ENCODE measurements at regions not wholly inside any gene's neighbourhood (a gene's known extent, or its start where the extent isn't known, plus 50 kb on each side); places are given as distances from the start of the nearest gene placed in this dataset.
"Not testable (repeated sequence)": the region's sequence is repeated elsewhere in the genome, so short reads cannot be mapped to it uniquely, and the experiment has no call there.

DNA sequence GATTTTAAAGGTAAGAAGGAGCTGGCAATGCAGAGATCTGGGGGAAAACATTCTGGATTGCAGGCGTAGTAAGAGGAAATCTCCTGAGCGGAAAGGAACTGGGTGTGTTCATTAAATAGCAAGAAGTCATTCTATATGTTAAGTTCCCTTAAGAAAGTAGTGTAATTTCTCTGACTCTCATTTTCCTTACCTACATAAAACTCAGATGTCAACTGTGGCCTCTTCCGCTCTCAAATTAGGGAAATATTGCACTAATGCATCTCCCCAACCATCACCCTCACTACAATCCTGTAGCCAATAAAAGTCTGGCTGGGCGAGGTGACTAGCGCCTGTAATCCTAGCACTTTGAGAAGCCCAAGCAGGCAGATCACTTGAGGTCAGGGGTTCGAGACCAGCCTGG lies 89.0 kb upstream of the CDC42EP3 start:
- H3K4me3 ChIP-seq (ENCODE audit: low read depth in 1 of 2, low read length in 2 of 2) = no peak overlapping the region
- ATAC-seq (ENCODE audit: insufficient read depth, low read depth) = no peak
- no peaks in the 10 kb centered on the region for H3K9me3 ChIP-seq (ENCODE audit: insufficient read depth, low read length, severe bottlenecking)
- no peak for DNase-seq
- H2AFZ ChIP-seq (ENCODE audit: low read depth, low read length) = no peak overlapping the region
- H3K27ac ChIP-seq (ENCODE audit: low read length) = no peak overlapping the region
- H3K36me3 ChIP-seq (ENCODE audit: insufficient read depth, low read length) = no peaks in the 10 kb centered on the region
- H3K4me1 ChIP-seq (ENCODE audit: insufficient read depth, low read length) = no peaks in the 10 kb centered on the region
- H3K79me2 ChIP-seq (ENCODE audit: insufficient read depth, low read length) = no peaks in the 10 kb centered on the region
- no peaks in the 10 kb centered on the region for H4K20me1 ChIP-seq (ENCODE audit: insufficient read depth, low read length)
- TF ChIP-seq EZH2 (IDR thresholded peaks at IDR 0.05; ENCODE audit: borderline replicate concordance, low read depth, low read length, severe bottlenecking) = no peak
- TF ChIP-seq, protein P1, sequence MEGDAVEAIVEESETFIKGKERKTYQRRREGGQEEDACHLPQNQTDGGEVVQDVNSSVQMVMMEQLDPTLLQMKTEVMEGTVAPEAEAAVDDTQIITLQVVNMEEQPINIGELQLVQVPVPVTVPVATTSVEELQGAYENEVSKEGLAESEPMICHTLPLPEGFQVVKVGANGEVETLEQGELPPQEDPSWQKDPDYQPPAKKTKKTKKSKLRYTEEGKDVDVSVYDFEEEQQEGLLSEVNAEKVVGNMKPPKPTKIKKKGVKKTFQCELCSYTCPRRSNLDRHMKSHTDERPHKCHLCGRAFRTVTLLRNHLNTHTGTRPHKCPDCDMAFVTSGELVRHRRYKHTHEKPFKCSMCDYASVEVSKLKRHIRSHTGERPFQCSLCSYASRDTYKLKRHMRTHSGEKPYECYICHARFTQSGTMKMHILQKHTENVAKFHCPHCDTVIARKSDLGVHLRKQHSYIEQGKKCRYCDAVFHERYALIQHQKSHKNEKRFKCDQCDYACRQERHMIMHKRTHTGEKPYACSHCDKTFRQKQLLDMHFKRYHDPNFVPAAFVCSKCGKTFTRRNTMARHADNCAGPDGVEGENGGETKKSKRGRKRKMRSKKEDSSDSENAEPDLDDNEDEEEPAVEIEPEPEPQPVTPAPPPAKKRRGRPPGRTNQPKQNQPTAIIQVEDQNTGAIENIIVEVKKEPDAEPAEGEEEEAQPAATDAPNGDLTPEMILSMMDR (IDR thresholded peaks at IDR 0.05; ENCODE audit: borderline replicate concordance, extremely low read depth, low read length, poor library complexity, severe bottlenecking) = no peak
- H3K27me3 ChIP-seq (ENCODE audit: insufficient read depth, low read length, poor library complexity) = no peaks in the 10 kb centered on the region
- no peak overlapping the region for H3K4me2 ChIP-seq (ENCODE audit: insufficient read depth, low read length)
- H3K9ac ChIP-seq (ENCODE audit: low read depth, low read length) = no peak overlapping the region

DNA sequence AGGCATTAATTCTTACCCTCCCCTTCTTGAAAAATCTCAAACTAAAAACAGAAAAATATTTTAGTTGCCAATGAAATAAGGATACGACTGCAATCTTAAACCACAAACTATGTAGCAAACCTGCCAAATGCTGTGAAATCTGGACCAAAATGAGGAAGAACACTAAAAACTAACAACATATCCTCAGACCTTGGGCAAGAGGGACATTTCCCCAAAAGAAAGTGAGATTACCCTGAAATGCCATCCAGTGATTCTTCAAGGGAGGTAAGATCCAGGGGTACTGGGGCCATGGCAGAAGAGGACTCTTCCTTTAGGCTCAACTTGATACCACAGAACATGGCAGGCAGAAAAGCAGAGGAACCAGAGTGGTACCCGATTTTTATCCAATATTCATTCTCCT lies 90.8 kb upstream of the CDC42EP3 start:
- DNase-seq; H3K36me3 ChIP-seq (ENCODE audit: insufficient read depth, low read length); H3K9me3 ChIP-seq (ENCODE audit: insufficient read depth, low read length, severe bottlenecking); H3K9ac ChIP-seq (ENCODE audit: low read depth, low read length); ATAC-seq (ENCODE audit: insufficient read depth, low read depth); H3K4me3 ChIP-seq (ENCODE audit: low read depth in 1 of 2, low read length in 2 of 2); H3K79me2 ChIP-seq (ENCODE audit: insufficient read depth, low read length); H2AFZ ChIP-seq (ENCODE audit: low read depth, low read length); H4K20me1 ChIP-seq (ENCODE audit: insufficient read depth, low read length); H3K4me2 ChIP-seq (ENCODE audit: insufficient read depth, low read length); H3K4me1 ChIP-seq (ENCODE audit: insufficient read depth, low read length); H3K27me3 ChIP-seq (ENCODE audit: insufficient read depth, low read length, poor library complexity); H3K27ac ChIP-seq (ENCODE audit: low read length): not testable (repeated sequence)

DNA sequence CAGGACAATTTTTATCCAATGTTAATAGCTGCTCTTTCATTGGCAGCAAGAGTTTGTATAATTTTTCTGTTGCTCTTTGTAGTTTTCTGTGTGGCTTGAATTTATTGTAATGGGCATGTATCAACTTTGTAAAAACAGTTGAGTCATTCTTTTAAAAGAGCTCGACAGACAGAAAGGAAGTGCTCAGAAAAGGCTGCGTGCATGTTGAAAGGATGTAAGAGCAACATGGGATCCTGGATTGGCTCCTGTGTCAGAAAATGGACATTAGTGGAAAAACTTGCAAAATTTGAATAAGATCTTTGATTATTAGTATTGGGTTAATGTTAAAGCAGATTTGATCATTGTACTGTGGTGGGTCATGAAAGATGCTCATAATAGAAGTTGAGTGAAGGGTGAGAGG lies 93.3 kb upstream of the CDC42EP3 start:
- no peaks in the 10 kb centered on the region for H4K20me1 ChIP-seq (ENCODE audit: insufficient read depth, low read length)
- no peaks in the 10 kb centered on the region for H3K9me3 ChIP-seq (ENCODE audit: insufficient read depth, low read length, severe bottlenecking)
- no peaks in the 10 kb centered on the region for H3K4me1 ChIP-seq (ENCODE audit: insufficient read depth, low read length)
- TF ChIP-seq EZH2 (IDR thresholded peaks at IDR 0.05; ENCODE audit: borderline replicate concordance, low read depth, low read length, severe bottlenecking) = no peak
- TF ChIP-seq, protein P1 (IDR thresholded peaks at IDR 0.05; ENCODE audit: borderline replicate concordance, extremely low read depth, low read length, poor library complexity, severe bottlenecking) = no peak
- no peak overlapping the region for H3K4me2 ChIP-seq (ENCODE audit: insufficient read depth, low read length)
- no peaks in the 10 kb centered on the region for H3K27me3 ChIP-seq (ENCODE audit: insufficient read depth, low read length, poor library complexity)
- no peak overlapping the region for H3K4me3 ChIP-seq (ENCODE audit: low read depth in 1 of 2, low read length in 2 of 2)
- no peaks in the 10 kb centered on the region for H3K36me3 ChIP-seq (ENCODE audit: insufficient read depth, low read length)
- no peak overlapping the region for H3K9ac ChIP-seq (ENCODE audit: low read depth, low read length)
- no peaks in the 10 kb centered on the region for H3K79me2 ChIP-seq (ENCODE audit: insufficient read depth, low read length)
- ATAC-seq (ENCODE audit: insufficient read depth, low read depth) = no peak
- DNase-seq = no peak
- no peak overlapping the region for H2AFZ ChIP-seq (ENCODE audit: low read depth, low read length)
- H3K27ac ChIP-seq (ENCODE audit: low read length) = no peak overlapping the region

- Histone ChIP-seq H3K79me2 (ENCODE audit: insufficient read depth, low read length) (no peaks in the 10 kb centered on the region), H3K9me3 (ENCODE audit: insufficient read depth, low read length, severe bottlenecking) (no peaks in the 10 kb centered on the region)
- TF ChIP-seq, protein P1 (IDR thresholded peaks at IDR 0.05; ENCODE audit: borderline replicate concordance, extremely low read depth, low read length, poor library complexity, severe bottlenecking) = no peak
- no peak for TF ChIP-seq EZH2 (IDR thresholded peaks at IDR 0.05; ENCODE audit: borderline replicate concordance, low read depth, low read length, severe bottlenecking)
Measured at GRCh38 chr2:37766106-37766505, 94.7 kb upstream of the CDC42EP3 start.

More at GRCh38 chr2:37766106-37766505, 94.7 kb upstream of the CDC42EP3 start:
- no peaks in the 10 kb centered on the region for H3K4me1 ChIP-seq (ENCODE audit: insufficient read depth, low read length)
- no peak overlapping the region for H2AFZ ChIP-seq (ENCODE audit: low read depth, low read length)
- ATAC-seq (ENCODE audit: insufficient read depth, low read depth) (no peak), DNase-seq (no peak)
- H3K27me3 ChIP-seq (ENCODE audit: insufficient read depth, low read length, poor library complexity) = no peaks in the 10 kb centered on the region
- no peak overlapping the region for H3K9ac ChIP-seq (ENCODE audit: low read depth, low read length)
- H3K4me2 ChIP-seq (ENCODE audit: insufficient read depth, low read length) = no peak overlapping the region
- H3K27ac ChIP-seq (ENCODE audit: low read length) = no peak overlapping the region
- H4K20me1 ChIP-seq (ENCODE audit: insufficient read depth, low read length) = no peaks in the 10 kb centered on the region
- H3K4me3 ChIP-seq (ENCODE audit: low read depth in 1 of 2, low read length in 2 of 2) = no peak overlapping the region
- H3K36me3 ChIP-seq (ENCODE audit: insufficient read depth, low read length) = no peaks in the 10 kb centered on the region

Measured in DND-41 (cell line).